ENCODE measurements at regions not wholly inside any gene's neighbourhood (a gene's known extent, or its start where the extent isn't known, plus 50 kb on each side); places are given as distances from the start of the nearest gene placed in this dataset.

GRCh38 chr1:172935062-172935592 is 115.6 kb downstream of the TNFSF18 start:
- no peak for DNase-seq (ENCODE audit: low spot score in 2 of 2, unreplicated experiment in 2 of 2)
- H3K4me1 Mint-ChIP-seq, result peaks cover 29% of the 10 kb centered on the region
- H3K9me3 Mint-ChIP-seq, result peaks cover 39% of the 10 kb centered on the region
- H3K27ac Mint-ChIP-seq, result no peak overlapping the region
- peaks cover 8% of the 10 kb centered on the region for H3K36me3 Mint-ChIP-seq
- H3K4me3 Mint-ChIP-seq, result no peak overlapping the region
- no peaks in the 10 kb centered on the region for H3K27me3 Mint-ChIP-seq (ENCODE audit: low read depth)
- no peak for TF ChIP-seq CTCF (IDR thresholded peaks at IDR 0.05; ENCODE audit: unreplicated experiment)

GRCh38 chr1:172936088-172936645 is 114.6 kb downstream of the TNFSF18 start:
- H3K4me1 Mint-ChIP-seq, result peaks cover 33% of the 10 kb centered on the region

GRCh38 chr1:172938681-172939080 is 112.1 kb downstream of the TNFSF18 start:
- no peak for DNase-seq (ENCODE audit: low spot score in 2 of 2, unreplicated experiment in 2 of 2)
- TF ChIP-seq CTCF (IDR thresholded peaks at IDR 0.05; ENCODE audit: unreplicated experiment), result no peak
- Mint-ChIP-seq H3K36me3 (peaks cover 7% of the 10 kb centered on the region), H3K9me3 (peaks cover 37% of the 10 kb centered on the region), H3K4me1 (peaks cover 35% of the 10 kb centered on the region), H3K27me3 (ENCODE audit: low read depth) (no peaks in the 10 kb centered on the region), H3K4me3 (no peak overlapping the region), H3K27ac (peak overlapping the region; percentile 95)

More at GRCh38 chr1:172936088-172936645, 114.6 kb downstream of the TNFSF18 start:
- no peaks in the 10 kb centered on the region for H3K27me3 Mint-ChIP-seq (ENCODE audit: low read depth)
- no peak for DNase-seq (ENCODE audit: low spot score in 2 of 2, unreplicated experiment in 2 of 2)
- H3K4me3 Mint-ChIP-seq, result no peak overlapping the region
- H3K9me3 Mint-ChIP-seq, result peaks cover 39% of the 10 kb centered on the region
- H3K36me3 Mint-ChIP-seq, result peaks cover 8% of the 10 kb centered on the region
- no peak for TF ChIP-seq CTCF (IDR thresholded peaks at IDR 0.05; ENCODE audit: unreplicated experiment)
- peak overlapping the region; percentile 19 for H3K27ac Mint-ChIP-seq

- Mint-ChIP-seq H3K9me3 (peaks cover 39% of the 10 kb centered on the region), H3K27ac (peak overlapping the region; percentile 95), H3K27me3 (ENCODE audit: low read depth) (no peaks in the 10 kb centered on the region), H3K4me3 (no peak overlapping the region), H3K36me3 (peaks cover 7% of the 10 kb centered on the region), H3K4me1 (peaks cover 30% of the 10 kb centered on the region)
- TF ChIP-seq CTCF (IDR thresholded peaks at IDR 0.05; ENCODE audit: unreplicated experiment), result no peak
- DNase-seq (ENCODE audit: low spot score in 2 of 2, unreplicated experiment in 2 of 2), result no peak
These were observed 111.3 kb downstream of the TNFSF18 start for GRCh38 chr1:172939475-172939874.

GRCh38 chr1:172940174-172940855 is 110.4 kb downstream of the TNFSF18 start:
- peaks cover 7% of the 10 kb centered on the region for H3K36me3 Mint-ChIP-seq
- no peak for DNase-seq (ENCODE audit: low spot score in 2 of 2, unreplicated experiment in 2 of 2)
- no peak for TF ChIP-seq CTCF (IDR thresholded peaks at IDR 0.05; ENCODE audit: unreplicated experiment)
- H3K27ac Mint-ChIP-seq, result peak overlapping the region; percentile 95
- peaks cover 31% of the 10 kb centered on the region for H3K9me3 Mint-ChIP-seq
- H3K4me3 Mint-ChIP-seq, result no peak overlapping the region
- H3K27me3 Mint-ChIP-seq (ENCODE audit: low read depth), result no peaks in the 10 kb centered on the region
- H3K4me1 Mint-ChIP-seq, result peaks cover 32% of the 10 kb centered on the region

Data from mesothelial cell of epicardium (in vitro differentiated cells).